Left forelimb (tissue), 1 donor: ENCODE measurements at regions not wholly inside any gene's neighbourhood (a gene's known extent, or its start where the extent isn't known, plus 50 kb on each side); places are given as distances from the start of the nearest gene placed in this dataset.
"Not testable (repeated sequence)": the region's sequence is repeated elsewhere in the genome, so short reads cannot be mapped to it uniquely, and the experiment has no call there.

Experiments used
- DNase-seq: peaks from one replicate; pipeline ENCODE4 v3.0.0-alpha.2; 2018; ENCODE audit warnings: low spot score

DNA sequence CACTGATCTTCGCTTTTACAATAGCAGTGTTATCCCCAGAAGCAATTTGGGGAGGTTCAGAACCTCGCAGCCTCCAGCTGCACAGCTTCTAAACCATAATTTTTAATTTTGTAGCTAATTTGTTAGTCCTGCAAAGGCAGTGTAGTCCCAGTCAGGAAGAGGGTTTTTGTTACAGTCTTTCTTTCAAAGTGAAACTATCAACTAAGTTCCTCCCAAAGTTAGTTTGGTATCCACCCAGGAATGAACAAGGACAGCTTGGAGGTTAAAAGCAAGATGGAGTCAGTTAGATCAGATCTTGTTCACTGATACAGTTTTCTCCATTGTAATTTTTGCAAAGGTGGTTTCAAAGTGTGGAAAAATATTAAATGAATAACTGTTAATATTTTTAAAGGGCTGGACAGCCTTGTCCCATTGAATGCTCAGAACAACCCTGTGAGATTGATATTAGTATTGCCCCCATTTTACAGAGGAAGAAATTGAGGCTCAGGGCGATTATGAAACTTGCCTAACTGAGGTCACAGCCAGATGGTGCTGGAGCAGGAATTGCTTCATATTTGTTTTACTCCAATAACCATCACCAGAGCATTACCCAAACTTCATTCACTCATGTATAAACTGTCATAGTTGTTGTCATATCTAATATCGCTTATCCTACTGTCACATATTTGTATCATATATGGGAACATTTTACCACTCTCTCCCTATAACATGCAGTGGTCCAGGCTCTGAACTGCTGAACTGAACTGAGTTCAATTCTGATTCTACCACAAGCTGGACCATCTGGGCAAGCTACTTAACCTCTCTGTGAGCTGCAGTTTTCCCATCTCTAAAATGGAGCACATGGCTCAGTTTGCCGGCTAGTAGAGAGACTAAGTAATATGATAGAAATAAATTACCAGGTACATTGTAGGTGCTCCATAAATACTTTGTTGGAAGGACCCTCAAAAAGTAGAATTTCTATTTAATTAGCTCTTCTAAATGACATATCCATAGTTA lies 213.8 kb downstream of the BCAS1 start:
- DNase-seq = no peak

- no peak for DNase-seq
These were observed 214.7 kb downstream of the BCAS1 start for GRCh38 chr20:53855733-53856132.

DNA sequence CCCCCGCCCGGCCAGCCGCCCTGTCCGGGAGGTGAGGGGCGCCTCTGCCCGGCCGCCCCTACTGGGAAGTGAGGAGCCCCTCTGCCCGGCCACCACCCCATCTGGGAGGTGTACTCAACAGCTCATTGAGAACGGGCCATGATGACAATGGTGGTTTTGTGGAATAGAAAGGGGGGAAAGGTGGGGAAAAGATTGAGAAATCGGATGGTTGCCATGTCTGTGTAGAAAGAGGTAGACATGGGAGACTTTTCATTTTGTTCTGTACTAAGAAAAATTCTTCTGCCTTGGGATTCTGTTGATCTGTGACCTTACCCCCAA lies 215.8 kb downstream of the BCAS1 start:
- not testable (repeated sequence) for DNase-seq

- no peak for DNase-seq
These were observed 217.2 kb downstream of the BCAS1 start for GRCh38 chr20:53853111-53853713.

- DNase-seq = no peak
These were observed 217.7 kb downstream of the BCAS1 start for GRCh38 chr20:53852691-53853090.

- DNase-seq = no peak
These were observed 218.4 kb downstream of the BCAS1 start for GRCh38 chr20:53852014-53852413.

- no peak for DNase-seq
These were observed 220.1 kb downstream of the BCAS1 start for GRCh38 chr20:53850319-53850718.

GRCh38 chr20:53849471-53850059 lies 220.8 kb downstream of the BCAS1 start:
- DNase-seq = no peak

GRCh38 chr20:53848304-53848703 lies 222.1 kb downstream of the BCAS1 start:
- DNase-seq = no peak

DNA sequence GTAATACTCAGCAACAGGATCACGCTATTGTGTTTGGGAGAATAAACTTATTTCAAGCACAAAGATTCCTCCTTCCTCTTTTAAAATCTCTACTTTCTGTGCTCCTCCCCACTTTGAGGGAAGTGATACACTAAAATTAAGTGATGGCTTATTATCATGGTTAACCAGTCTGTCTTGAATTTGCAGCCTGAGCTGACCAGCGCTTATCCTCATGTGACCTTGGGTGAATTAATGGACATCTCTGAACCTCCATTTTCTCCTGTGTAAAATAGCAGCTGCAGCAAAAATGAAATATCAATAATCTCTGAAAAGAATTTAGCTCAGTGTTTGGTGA lies 222.6 kb downstream of the BCAS1 start:
- no peak for DNase-seq

DNA sequence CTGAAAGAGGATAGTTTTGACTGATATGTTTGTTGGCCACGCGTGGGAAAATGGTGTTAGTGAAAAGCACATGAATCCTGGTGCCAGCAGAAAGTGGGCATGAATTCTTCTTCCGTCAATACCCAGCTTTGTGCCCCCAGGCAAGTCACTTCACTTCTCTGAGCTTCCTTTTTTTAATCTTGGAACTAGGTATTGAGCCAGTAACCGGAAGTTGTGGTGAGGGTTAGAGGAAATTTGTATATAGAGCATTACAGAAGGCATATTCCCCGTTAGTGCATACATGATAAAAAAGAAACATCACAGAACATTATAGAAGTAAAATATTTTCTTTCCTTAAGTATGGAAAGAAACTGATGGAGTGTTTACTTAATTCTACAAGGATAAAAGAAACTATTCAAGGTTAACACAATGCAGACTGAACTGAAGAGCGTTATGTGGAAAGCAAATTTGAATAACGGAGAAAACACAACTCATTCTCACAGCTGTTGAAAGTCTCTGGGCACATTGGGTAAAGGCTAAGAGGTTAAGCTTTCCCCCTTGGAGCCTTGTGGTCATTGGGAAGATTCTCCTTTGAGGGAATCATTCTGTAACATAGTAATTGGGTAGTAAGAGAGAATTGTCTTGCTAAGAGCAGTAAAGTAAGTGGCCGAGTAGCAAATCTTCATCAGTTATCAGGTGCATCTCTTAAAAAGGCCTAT lies 223.1 kb downstream of the BCAS1 start:
- no peak for DNase-seq

DNA sequence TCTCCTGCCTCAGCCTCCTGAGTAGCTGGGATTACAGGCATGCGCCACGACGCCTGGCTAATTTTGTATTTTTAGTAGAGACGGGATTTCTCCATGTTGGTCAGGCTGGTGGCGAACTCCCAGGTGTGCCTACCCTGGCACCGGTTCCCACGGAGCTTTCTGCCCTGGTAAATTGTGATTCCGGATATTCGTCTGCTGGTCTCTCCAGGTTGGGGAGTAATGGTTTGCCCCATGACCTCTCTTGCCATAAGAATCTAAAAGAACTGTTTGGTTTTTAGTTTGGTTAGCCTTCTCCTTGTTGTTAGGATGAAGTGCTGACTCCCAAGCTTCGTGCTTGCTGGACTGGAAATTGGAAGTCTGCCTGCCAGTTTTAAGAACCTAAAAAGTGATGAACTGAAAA lies 223.8 kb downstream of the BCAS1 start:
- DNase-seq = no peak

DNA sequence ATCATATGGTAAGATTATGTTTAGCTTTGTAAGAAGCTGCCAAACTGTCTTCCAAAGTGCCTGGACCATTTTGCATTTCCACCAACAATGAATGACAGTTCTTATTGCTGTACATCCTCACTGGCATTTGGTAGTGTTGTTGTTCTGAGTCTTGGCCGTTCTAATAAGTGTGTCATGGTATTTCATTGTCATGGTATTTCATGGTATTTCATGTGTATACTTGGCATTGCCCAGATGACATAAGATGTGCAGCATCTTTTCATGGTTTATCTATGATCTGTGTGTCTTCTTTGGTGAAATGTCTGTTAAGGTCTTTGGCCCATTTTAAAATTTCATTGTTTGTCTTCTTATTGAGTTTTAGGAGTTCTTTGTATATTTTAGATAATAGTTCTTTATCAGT lies 224.4 kb downstream of the BCAS1 start:
- DNase-seq = no peak

DNA sequence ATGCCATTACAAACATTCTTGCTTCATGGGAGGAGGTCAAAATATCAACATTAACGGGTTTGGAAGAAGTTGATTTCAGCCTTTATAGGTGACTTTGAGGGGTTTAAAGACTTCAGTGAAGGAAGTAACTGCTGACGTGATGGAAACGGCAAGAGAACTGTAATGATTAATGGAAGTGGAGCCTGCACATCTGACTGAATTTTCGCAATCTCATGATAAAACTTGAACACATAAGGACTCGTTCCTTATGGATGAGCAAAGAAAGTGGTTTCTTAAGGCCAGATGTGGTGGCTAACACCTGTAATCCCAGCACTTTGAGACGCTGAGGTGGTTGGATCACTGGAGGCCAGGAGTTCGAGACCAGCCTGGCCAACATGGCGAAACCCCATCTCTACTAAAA lies 226.1 kb downstream of the BCAS1 start:
- no peak for DNase-seq

DNA sequence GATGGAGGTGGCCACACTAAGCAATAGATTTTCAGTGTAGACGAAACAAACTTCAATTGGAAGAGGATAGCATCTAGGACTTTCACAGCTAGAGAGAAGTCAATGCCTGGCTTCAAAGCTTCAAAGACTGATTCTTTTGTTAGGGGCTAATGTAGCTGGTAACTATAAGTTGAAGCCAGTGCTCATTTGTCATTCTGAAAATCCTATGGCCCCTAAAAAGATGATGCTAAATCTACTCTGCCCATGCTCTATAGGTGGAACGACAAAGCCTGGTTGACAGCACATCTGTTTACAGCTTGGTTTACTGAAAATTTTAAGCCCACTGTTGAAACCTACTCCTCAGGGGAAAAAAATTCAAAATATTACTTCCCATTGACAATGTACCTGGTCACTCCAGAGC lies 226.7 kb downstream of the BCAS1 start:
- DNase-seq = no peak

- DNase-seq = no peak
These were observed 227.9 kb downstream of the BCAS1 start for GRCh38 chr20:53842301-53843099.

DNA sequence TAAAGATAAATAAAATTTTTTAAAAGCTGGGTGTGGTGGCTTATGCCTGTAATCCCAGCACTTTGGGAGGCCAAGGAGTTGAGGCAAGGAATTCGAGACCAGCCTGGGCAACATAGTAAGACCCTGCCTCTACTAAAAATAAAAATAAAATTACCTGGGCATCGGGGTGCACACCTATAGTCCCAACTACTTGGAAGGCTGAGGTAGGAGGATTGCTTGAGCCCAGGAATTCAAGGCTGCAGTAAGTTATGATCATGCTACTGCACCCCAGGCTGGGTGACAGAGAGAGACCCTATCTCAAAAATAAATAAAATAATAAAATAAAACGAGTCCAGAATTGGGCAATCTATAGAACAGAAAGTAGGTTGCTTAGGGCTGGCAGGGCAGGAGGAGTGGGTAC lies 228.7 kb downstream of the BCAS1 start:
- DNase-seq = no peak

- DNase-seq = no peak
These were observed 229.9 kb downstream of the BCAS1 start for GRCh38 chr20:53840532-53840931.

DNA sequence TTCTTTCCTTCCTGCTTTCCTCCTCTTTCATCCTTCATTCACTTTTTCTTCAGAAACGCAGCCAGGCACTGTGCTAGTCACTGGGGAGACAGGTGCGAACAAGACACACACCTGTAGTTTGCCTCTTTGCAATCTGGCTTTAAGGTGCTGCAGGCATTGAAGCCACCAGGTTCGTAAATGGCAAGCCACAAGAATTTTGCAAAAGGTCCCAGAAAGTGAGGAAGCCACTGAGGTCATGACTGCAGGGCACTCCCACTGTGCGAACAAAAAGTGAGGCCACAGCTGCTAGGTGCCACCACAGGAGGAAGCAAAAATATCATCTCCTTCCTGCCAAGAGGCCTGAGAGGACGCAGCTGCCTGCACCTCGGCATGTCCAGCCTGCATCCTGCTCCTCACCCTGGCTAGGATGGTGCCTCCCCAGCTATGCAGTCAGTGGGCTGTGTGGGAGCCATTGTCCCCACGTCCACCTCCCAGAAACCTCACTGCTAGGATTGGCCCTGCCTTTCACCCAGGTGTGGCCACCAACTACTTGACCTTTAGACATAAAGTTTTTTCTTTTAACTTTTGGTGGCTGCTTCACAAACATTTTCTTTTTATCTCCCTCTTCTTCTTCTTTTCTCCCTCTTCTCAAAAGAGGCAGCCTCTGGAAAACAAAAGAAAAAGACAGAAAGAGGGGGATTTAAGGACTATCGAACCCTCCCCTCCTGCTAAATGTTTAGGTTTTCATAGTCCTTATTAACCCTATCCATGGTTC lies 230.8 kb downstream of the BCAS1 start:
- no peak for DNase-seq

DNA sequence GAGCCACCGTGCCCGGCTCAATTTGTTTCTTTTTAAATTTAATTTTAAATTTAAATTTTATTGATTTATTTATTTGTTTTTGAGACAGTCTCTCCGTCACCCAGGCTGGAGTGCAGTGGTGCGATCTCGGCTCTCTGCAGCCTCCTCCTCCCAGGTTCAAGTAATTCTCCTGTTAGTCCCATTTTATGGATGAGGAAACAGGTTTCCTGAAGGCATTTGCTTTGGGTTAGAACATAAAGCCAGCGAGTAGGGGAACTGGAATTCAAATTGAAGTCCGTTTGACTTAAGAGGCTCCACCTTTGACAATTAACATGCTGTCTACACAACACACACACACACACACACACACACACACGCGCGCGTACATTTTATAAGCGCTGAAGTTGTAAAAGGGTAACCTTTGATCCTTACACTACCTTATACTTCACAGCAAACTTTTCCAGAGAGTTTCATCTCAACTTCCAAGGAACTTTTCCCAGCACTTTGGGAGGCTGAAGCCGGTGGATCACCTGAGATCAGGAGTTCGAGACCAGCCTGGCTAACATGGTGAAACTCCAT lies 232.0 kb downstream of the BCAS1 start:
- no peak for DNase-seq
